Uterus (tissue), 2 donors: ENCODE measurements at regions not wholly inside any gene's neighbourhood (a gene's known extent, or its start where the extent isn't known, plus 50 kb on each side); places are given as distances from the start of the nearest gene placed in this dataset.

Experiments used
- POLR2A ChIP-seq, 2 donors: fragments of 450-650 bp; IDR thresholded peaks; one replicate each; pipeline ENCODE4 v1.6.1; 2016; ENCODE audit warnings: antibody characterized with exemption in 2 of 2, mild to moderate bottlenecking in 1 of 2, moderate library complexity in 1 of 2
- TF ChIP-seq, protein P1 (sequence below), 4 experiments: fragments of 200-600 bp in 2 of 4; fragments of 450-650 bp in 2 of 4; sonication (generic) in 2 of 4; IDR thresholded peaks; one replicate each; pipeline ENCODE4 v1.5.1; 2016 to 2019; ENCODE audit warnings: antibody characterized with exemption in 4 of 4, mild to moderate bottlenecking in 2 of 4, moderate library complexity in 1 of 4

DNA sequence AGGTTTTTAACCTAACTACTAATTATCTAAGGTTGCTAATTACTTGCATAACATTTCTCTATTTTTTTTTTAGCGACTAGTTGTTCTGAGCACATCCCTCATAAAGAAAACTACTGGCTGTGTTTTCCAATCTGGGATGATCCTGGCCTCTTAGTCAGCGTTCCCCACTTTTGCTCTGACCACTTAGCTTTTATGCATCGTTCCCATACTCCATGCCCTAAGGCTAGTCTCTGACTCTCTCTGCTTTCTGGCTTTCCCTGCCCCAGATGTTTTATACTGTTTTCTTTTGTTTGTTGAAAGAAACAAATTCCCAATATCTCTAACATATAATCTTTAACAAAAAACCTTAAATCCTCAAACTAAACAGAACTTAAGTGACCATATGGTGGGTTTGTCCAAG lies 217.9 kb downstream of the SPATA31D1 start:
- TF ChIP-seq, protein P1, sequence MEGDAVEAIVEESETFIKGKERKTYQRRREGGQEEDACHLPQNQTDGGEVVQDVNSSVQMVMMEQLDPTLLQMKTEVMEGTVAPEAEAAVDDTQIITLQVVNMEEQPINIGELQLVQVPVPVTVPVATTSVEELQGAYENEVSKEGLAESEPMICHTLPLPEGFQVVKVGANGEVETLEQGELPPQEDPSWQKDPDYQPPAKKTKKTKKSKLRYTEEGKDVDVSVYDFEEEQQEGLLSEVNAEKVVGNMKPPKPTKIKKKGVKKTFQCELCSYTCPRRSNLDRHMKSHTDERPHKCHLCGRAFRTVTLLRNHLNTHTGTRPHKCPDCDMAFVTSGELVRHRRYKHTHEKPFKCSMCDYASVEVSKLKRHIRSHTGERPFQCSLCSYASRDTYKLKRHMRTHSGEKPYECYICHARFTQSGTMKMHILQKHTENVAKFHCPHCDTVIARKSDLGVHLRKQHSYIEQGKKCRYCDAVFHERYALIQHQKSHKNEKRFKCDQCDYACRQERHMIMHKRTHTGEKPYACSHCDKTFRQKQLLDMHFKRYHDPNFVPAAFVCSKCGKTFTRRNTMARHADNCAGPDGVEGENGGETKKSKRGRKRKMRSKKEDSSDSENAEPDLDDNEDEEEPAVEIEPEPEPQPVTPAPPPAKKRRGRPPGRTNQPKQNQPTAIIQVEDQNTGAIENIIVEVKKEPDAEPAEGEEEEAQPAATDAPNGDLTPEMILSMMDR (IDR thresholded peaks at IDR 0.05), result no peak
- no peak for TF ChIP-seq POLR2A (IDR thresholded peaks at IDR 0.05)
